ENCODE measurements at regions not wholly inside any gene's neighbourhood (a gene's known extent, or its start where the extent isn't known, plus 50 kb on each side); places are given as distances from the start of the nearest gene placed in this dataset.

GRCh38 chr16:7158481-7158880 lies 174.2 kb upstream of the RBFOX1 start:
- no peak overlapping the region for H3K27ac ChIP-seq (ENCODE audit: low read depth in 2 of 2, low read length in 2 of 2)
- peaks cover 0 to 5% of the 10 kb centered on the region in 2 donors for H3K4me1 ChIP-seq (ENCODE audit: control insufficient read depth in 2 of 2, insufficient read depth in 2 of 2, low read length in 2 of 2)
- H3K4me3 ChIP-seq (ENCODE audit: low read length in 2 of 2): no peak overlapping the region
- no peak overlapping the region for H3K9ac ChIP-seq (ENCODE audit: low read depth in 1 of 2, low read length in 2 of 2)
- H3K36me3 ChIP-seq (ENCODE audit: control insufficient read depth in 2 of 2, insufficient read depth in 2 of 2, low read length in 2 of 2): no peaks in the 10 kb centered on the region
- no peaks in the 10 kb centered on the region for H3K27me3 ChIP-seq (ENCODE audit: control insufficient read depth in 2 of 2, insufficient read depth in 2 of 2, low read length in 2 of 2)
- no peaks in the 10 kb centered on the region for H3K9me3 ChIP-seq (ENCODE audit: control insufficient read depth in 2 of 2, low read length in 2 of 2)

GRCh38 chr16:7150230-7150629 lies 182.4 kb upstream of the RBFOX1 start:
- H3K4me3 ChIP-seq (ENCODE audit: low read length in 2 of 2): no peak overlapping the region
- H3K4me1 ChIP-seq (ENCODE audit: control insufficient read depth in 2 of 2, insufficient read depth in 2 of 2, low read length in 2 of 2): no peaks in the 10 kb centered on the region
- no peaks in the 10 kb centered on the region for H3K27me3 ChIP-seq (ENCODE audit: control insufficient read depth in 2 of 2, insufficient read depth in 2 of 2, low read length in 2 of 2)
- H3K9ac ChIP-seq (ENCODE audit: low read depth in 1 of 2, low read length in 2 of 2): no peak overlapping the region
- peaks cover 0 to 2% of the 10 kb centered on the region in 2 donors for H3K9me3 ChIP-seq (ENCODE audit: control insufficient read depth in 2 of 2, low read length in 2 of 2)
- H3K27ac ChIP-seq (ENCODE audit: low read depth in 2 of 2, low read length in 2 of 2): no peak overlapping the region
- no peaks in the 10 kb centered on the region for H3K36me3 ChIP-seq (ENCODE audit: control insufficient read depth in 2 of 2, insufficient read depth in 2 of 2, low read length in 2 of 2)

GRCh38 chr16:7148606-7149005 lies 184.0 kb upstream of the RBFOX1 start:
- Histone ChIP-seq H3K4me1 (ENCODE audit: control insufficient read depth in 2 of 2, insufficient read depth in 2 of 2, low read length in 2 of 2) (no peaks in the 10 kb centered on the region), H3K27me3 (ENCODE audit: control insufficient read depth in 2 of 2, insufficient read depth in 2 of 2, low read length in 2 of 2) (no peaks in the 10 kb centered on the region), H3K36me3 (ENCODE audit: control insufficient read depth in 2 of 2, insufficient read depth in 2 of 2, low read length in 2 of 2) (no peaks in the 10 kb centered on the region), H3K4me3 (ENCODE audit: low read length in 2 of 2) (no peak overlapping the region), H3K9ac (ENCODE audit: low read depth in 1 of 2, low read length in 2 of 2) (no peak overlapping the region), H3K27ac (ENCODE audit: low read depth in 2 of 2, low read length in 2 of 2) (no peak overlapping the region), H3K9me3 (ENCODE audit: control insufficient read depth in 2 of 2, low read length in 2 of 2) (peaks cover 0 to 2% of the 10 kb centered on the region in 2 donors)

GRCh38 chr16:7140899-7141298 lies 191.7 kb upstream of the RBFOX1 start:
- no peaks in the 10 kb centered on the region for H3K36me3 ChIP-seq (ENCODE audit: control insufficient read depth in 2 of 2, insufficient read depth in 2 of 2, low read length in 2 of 2)
- no peak overlapping the region for H3K4me3 ChIP-seq (ENCODE audit: low read length in 2 of 2)
- H3K27me3 ChIP-seq (ENCODE audit: control insufficient read depth in 2 of 2, insufficient read depth in 2 of 2, low read length in 2 of 2): no peaks in the 10 kb centered on the region
- H3K4me1 ChIP-seq (ENCODE audit: control insufficient read depth in 2 of 2, insufficient read depth in 2 of 2, low read length in 2 of 2): no peaks in the 10 kb centered on the region
- no peak overlapping the region for H3K27ac ChIP-seq (ENCODE audit: low read depth in 2 of 2, low read length in 2 of 2)
- H3K9me3 ChIP-seq (ENCODE audit: control insufficient read depth in 2 of 2, low read length in 2 of 2): no peaks in the 10 kb centered on the region
- no peak overlapping the region for H3K9ac ChIP-seq (ENCODE audit: low read depth in 1 of 2, low read length in 2 of 2)

- no peaks in the 10 kb centered on the region for H3K27me3 ChIP-seq (ENCODE audit: control insufficient read depth in 2 of 2, insufficient read depth in 2 of 2, low read length in 2 of 2)
- H3K36me3 ChIP-seq (ENCODE audit: control insufficient read depth in 2 of 2, insufficient read depth in 2 of 2, low read length in 2 of 2): no peaks in the 10 kb centered on the region
- H3K4me3 ChIP-seq (ENCODE audit: low read length in 2 of 2): no peak overlapping the region
- no peaks in the 10 kb centered on the region for H3K4me1 ChIP-seq (ENCODE audit: control insufficient read depth in 2 of 2, insufficient read depth in 2 of 2, low read length in 2 of 2)
- no peak overlapping the region for H3K9ac ChIP-seq (ENCODE audit: low read depth in 1 of 2, low read length in 2 of 2)
- no peak overlapping the region for H3K27ac ChIP-seq (ENCODE audit: low read depth in 2 of 2, low read length in 2 of 2)
- H3K9me3 ChIP-seq (ENCODE audit: control insufficient read depth in 2 of 2, low read length in 2 of 2): no peaks in the 10 kb centered on the region
Measured at GRCh38 chr16:7137560-7138330, 194.9 kb upstream of the RBFOX1 start.

GRCh38 chr16:7132465-7132864 lies 200.2 kb upstream of the RBFOX1 start:
- Histone ChIP-seq H3K4me3 (ENCODE audit: low read length in 2 of 2) (no peak overlapping the region), H3K9ac (ENCODE audit: low read depth in 1 of 2, low read length in 2 of 2) (no peak overlapping the region), H3K27me3 (ENCODE audit: control insufficient read depth in 2 of 2, insufficient read depth in 2 of 2, low read length in 2 of 2) (no peaks in the 10 kb centered on the region), H3K4me1 (ENCODE audit: control insufficient read depth in 2 of 2, insufficient read depth in 2 of 2, low read length in 2 of 2) (no peaks in the 10 kb centered on the region), H3K9me3 (ENCODE audit: control insufficient read depth in 2 of 2, low read length in 2 of 2) (no peaks in the 10 kb centered on the region), H3K27ac (ENCODE audit: low read depth in 2 of 2, low read length in 2 of 2) (no peak overlapping the region), H3K36me3 (ENCODE audit: control insufficient read depth in 2 of 2, insufficient read depth in 2 of 2, low read length in 2 of 2) (no peaks in the 10 kb centered on the region)

- Histone ChIP-seq H3K4me1 (ENCODE audit: control insufficient read depth in 2 of 2, insufficient read depth in 2 of 2, low read length in 2 of 2) (no peaks in the 10 kb centered on the region), H3K36me3 (ENCODE audit: control insufficient read depth in 2 of 2, insufficient read depth in 2 of 2, low read length in 2 of 2) (no peaks in the 10 kb centered on the region), H3K27ac (ENCODE audit: low read depth in 2 of 2, low read length in 2 of 2) (no peak overlapping the region), H3K27me3 (ENCODE audit: control insufficient read depth in 2 of 2, insufficient read depth in 2 of 2, low read length in 2 of 2) (no peaks in the 10 kb centered on the region), H3K9ac (ENCODE audit: low read depth in 1 of 2, low read length in 2 of 2) (no peak overlapping the region), H3K9me3 (ENCODE audit: control insufficient read depth in 2 of 2, low read length in 2 of 2) (no peaks in the 10 kb centered on the region), H3K4me3 (ENCODE audit: low read length in 2 of 2) (no peak overlapping the region)
Measured at GRCh38 chr16:7124701-7125100, 207.9 kb upstream of the RBFOX1 start.

GRCh38 chr16:7124242-7124641 lies 208.4 kb upstream of the RBFOX1 start:
- no peaks in the 10 kb centered on the region for H3K36me3 ChIP-seq (ENCODE audit: control insufficient read depth in 2 of 2, insufficient read depth in 2 of 2, low read length in 2 of 2)
- H3K9me3 ChIP-seq (ENCODE audit: control insufficient read depth in 2 of 2, low read length in 2 of 2): no peaks in the 10 kb centered on the region
- H3K27me3 ChIP-seq (ENCODE audit: control insufficient read depth in 2 of 2, insufficient read depth in 2 of 2, low read length in 2 of 2): no peaks in the 10 kb centered on the region
- H3K27ac ChIP-seq (ENCODE audit: low read depth in 2 of 2, low read length in 2 of 2): no peak overlapping the region
- no peaks in the 10 kb centered on the region for H3K4me1 ChIP-seq (ENCODE audit: control insufficient read depth in 2 of 2, insufficient read depth in 2 of 2, low read length in 2 of 2)
- no peak overlapping the region for H3K4me3 ChIP-seq (ENCODE audit: low read length in 2 of 2)
- no peak overlapping the region for H3K9ac ChIP-seq (ENCODE audit: low read depth in 1 of 2, low read length in 2 of 2)

GRCh38 chr16:7116734-7117133 lies 215.9 kb upstream of the RBFOX1 start:
- no peak overlapping the region for H3K4me3 ChIP-seq (ENCODE audit: low read length in 2 of 2)
- H3K27me3 ChIP-seq (ENCODE audit: control insufficient read depth in 2 of 2, insufficient read depth in 2 of 2, low read length in 2 of 2): no peaks in the 10 kb centered on the region
- no peak overlapping the region for H3K27ac ChIP-seq (ENCODE audit: low read depth in 2 of 2, low read length in 2 of 2)
- no peak overlapping the region for H3K9ac ChIP-seq (ENCODE audit: low read depth in 1 of 2, low read length in 2 of 2)
- no peaks in the 10 kb centered on the region for H3K4me1 ChIP-seq (ENCODE audit: control insufficient read depth in 2 of 2, insufficient read depth in 2 of 2, low read length in 2 of 2)
- H3K36me3 ChIP-seq (ENCODE audit: control insufficient read depth in 2 of 2, insufficient read depth in 2 of 2, low read length in 2 of 2): no peaks in the 10 kb centered on the region
- no peaks in the 10 kb centered on the region for H3K9me3 ChIP-seq (ENCODE audit: control insufficient read depth in 2 of 2, low read length in 2 of 2)

- no peaks in the 10 kb centered on the region for H3K9me3 ChIP-seq (ENCODE audit: control insufficient read depth in 2 of 2, low read length in 2 of 2)
- H3K9ac ChIP-seq (ENCODE audit: low read depth in 1 of 2, low read length in 2 of 2): no peak overlapping the region
- no peaks in the 10 kb centered on the region for H3K27me3 ChIP-seq (ENCODE audit: control insufficient read depth in 2 of 2, insufficient read depth in 2 of 2, low read length in 2 of 2)
- H3K4me3 ChIP-seq (ENCODE audit: low read length in 2 of 2): no peak overlapping the region
- H3K4me1 ChIP-seq (ENCODE audit: control insufficient read depth in 2 of 2, insufficient read depth in 2 of 2, low read length in 2 of 2): no peaks in the 10 kb centered on the region
- no peak overlapping the region for H3K27ac ChIP-seq (ENCODE audit: low read depth in 2 of 2, low read length in 2 of 2)
- no peaks in the 10 kb centered on the region for H3K36me3 ChIP-seq (ENCODE audit: control insufficient read depth in 2 of 2, insufficient read depth in 2 of 2, low read length in 2 of 2)
Measured at GRCh38 chr16:7115898-7116297, 216.7 kb upstream of the RBFOX1 start.
